Stimulated activated naive CD8-positive, alpha-beta T cell treated with anti-CD3 and anti-CD28 coated beads, Interleukin-15, Interleukin-2, amounts not matched to agents 100 ng/mL and 50 ng/mL, for 24 hours (primary cell): ENCODE measurements at regions not wholly inside any gene's neighbourhood (a gene's known extent, or its start where the extent isn't known, plus 50 kb on each side); places are given as distances from the start of the nearest gene placed in this dataset.
A peak's percentile ranks its signal among the peaks of the same experiment; 100 is the strongest.

Experiments
- H3K27ac Mint-ChIP-seq: one replicate; pipeline ENCODE4 v1.8.0; 2021; ENCODE audit warnings: mild to moderate bottlenecking, mixed read lengths
- H3K27me3 Mint-ChIP-seq: one replicate; pipeline ENCODE4 v1.8.0; 2021; ENCODE audit warnings: mixed read lengths
- H3K36me3 Mint-ChIP-seq: one replicate; pipeline ENCODE4 v1.8.0; 2021; ENCODE audit warnings: low read depth, mixed read lengths
- H3K4me1 Mint-ChIP-seq: one replicate; pipeline ENCODE4 v1.8.0; 2021; ENCODE audit warnings: low read depth, mixed read lengths
- H3K4me3 Mint-ChIP-seq: one replicate; pipeline ENCODE4 v1.8.0; 2021; ENCODE audit warnings: mild to moderate bottlenecking, mixed read lengths
- H3K9me3 Mint-ChIP-seq: one replicate; pipeline ENCODE4 v1.8.0; 2021; ENCODE audit warnings: mixed read lengths

GRCh38 chr5:133839721-133840120 lies 128.7 kb downstream of the C5orf15 start:
- H3K36me3 Mint-ChIP-seq: no peaks in the 10 kb centered on the region
- peaks cover 14% of the 10 kb centered on the region for H3K9me3 Mint-ChIP-seq
- H3K27ac Mint-ChIP-seq: no peak overlapping the region
- no peak overlapping the region for H3K4me3 Mint-ChIP-seq
- H3K27me3 Mint-ChIP-seq: peaks cover 8% of the 10 kb centered on the region
- no peaks in the 10 kb centered on the region for H3K4me1 Mint-ChIP-seq

DNA sequence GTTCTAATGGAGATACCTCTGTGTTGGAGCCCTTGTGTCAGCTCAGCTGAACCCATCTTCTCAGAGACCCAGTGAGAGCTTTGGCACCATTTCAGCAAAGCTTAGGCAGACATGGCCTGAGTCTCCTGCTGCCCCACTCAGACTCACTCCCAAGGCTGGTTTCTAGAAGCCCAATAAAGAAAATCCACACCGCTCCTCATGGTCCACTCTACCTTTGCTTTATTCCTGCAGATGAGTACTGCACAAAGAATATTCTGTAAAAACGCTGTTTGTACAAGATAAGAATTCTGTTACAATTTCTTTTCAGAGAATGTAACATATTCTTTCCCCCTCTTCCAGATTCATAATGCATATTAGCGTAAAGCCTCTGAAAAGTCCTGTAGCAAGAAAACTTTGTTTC lies 129.3 kb downstream of the C5orf15 start:
- H3K4me1 Mint-ChIP-seq: no peaks in the 10 kb centered on the region
- peaks cover 14% of the 10 kb centered on the region for H3K9me3 Mint-ChIP-seq
- H3K27me3 Mint-ChIP-seq: peaks cover 8% of the 10 kb centered on the region
- no peaks in the 10 kb centered on the region for H3K36me3 Mint-ChIP-seq
- H3K4me3 Mint-ChIP-seq: no peak overlapping the region
- no peak overlapping the region for H3K27ac Mint-ChIP-seq

- peaks cover 8% of the 10 kb centered on the region for H3K27me3 Mint-ChIP-seq
- H3K36me3 Mint-ChIP-seq: no peaks in the 10 kb centered on the region
- no peak overlapping the region for H3K4me3 Mint-ChIP-seq
- no peaks in the 10 kb centered on the region for H3K4me1 Mint-ChIP-seq
- peaks cover 14% of the 10 kb centered on the region for H3K9me3 Mint-ChIP-seq
- no peak overlapping the region for H3K27ac Mint-ChIP-seq
Measured at GRCh38 chr5:133838286-133838685, 130.1 kb downstream of the C5orf15 start.

- H3K36me3 Mint-ChIP-seq: no peaks in the 10 kb centered on the region
- no peak overlapping the region for H3K4me3 Mint-ChIP-seq
- no peak overlapping the region for H3K27ac Mint-ChIP-seq
- peaks cover 9% of the 10 kb centered on the region for H3K9me3 Mint-ChIP-seq
- no peaks in the 10 kb centered on the region for H3K27me3 Mint-ChIP-seq
- H3K4me1 Mint-ChIP-seq: peaks cover 10% of the 10 kb centered on the region
Measured at GRCh38 chr5:133831491-133832224, 136.8 kb downstream of the C5orf15 start.

GRCh38 chr5:133830911-133831310 lies 137.5 kb downstream of the C5orf15 start:
- H3K27ac Mint-ChIP-seq: no peak overlapping the region

DNA sequence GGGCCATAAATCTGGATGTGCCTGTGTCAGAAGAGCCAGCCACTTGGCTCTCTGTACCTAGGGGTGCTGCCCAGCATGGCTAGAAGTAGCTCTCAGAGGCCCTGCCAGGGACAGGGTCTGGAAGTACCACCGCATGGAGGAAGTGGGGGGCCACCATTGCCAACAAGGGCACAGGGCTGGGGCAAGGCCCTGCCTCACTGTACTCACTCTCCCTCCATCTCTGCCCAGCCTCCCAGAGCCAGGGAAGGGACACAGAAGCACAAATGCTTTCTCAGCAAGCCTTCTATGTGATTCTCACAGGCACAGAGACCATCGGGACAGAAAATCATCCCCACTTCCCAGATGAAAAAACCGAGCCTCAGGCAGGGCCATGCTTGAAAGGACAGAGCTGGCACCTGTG lies 138.1 kb downstream of the C5orf15 start:
- Mint-ChIP-seq H3K27ac (no peak overlapping the region), H3K36me3 (no peaks in the 10 kb centered on the region), H3K4me1 (peaks cover 24% of the 10 kb centered on the region), H3K9me3 (no peaks in the 10 kb centered on the region), H3K4me3 (no peak overlapping the region), H3K27me3 (no peaks in the 10 kb centered on the region)

More at GRCh38 chr5:133830911-133831310, 137.5 kb downstream of the C5orf15 start:
- peaks cover 18% of the 10 kb centered on the region for H3K4me1 Mint-ChIP-seq
- H3K9me3 Mint-ChIP-seq: peaks cover 1% of the 10 kb centered on the region
- H3K27me3 Mint-ChIP-seq: no peaks in the 10 kb centered on the region
- no peaks in the 10 kb centered on the region for H3K36me3 Mint-ChIP-seq
- H3K4me3 Mint-ChIP-seq: no peak overlapping the region

GRCh38 chr5:133829786-133830185 lies 138.6 kb downstream of the C5orf15 start:
- H3K9me3 Mint-ChIP-seq: no peaks in the 10 kb centered on the region
- no peak overlapping the region for H3K27ac Mint-ChIP-seq
- peaks cover 29% of the 10 kb centered on the region for H3K4me1 Mint-ChIP-seq
- no peak overlapping the region for H3K4me3 Mint-ChIP-seq
- no peaks in the 10 kb centered on the region for H3K36me3 Mint-ChIP-seq
- H3K27me3 Mint-ChIP-seq: no peaks in the 10 kb centered on the region

GRCh38 chr5:133828722-133829121 lies 139.7 kb downstream of the C5orf15 start:
- H3K9me3 Mint-ChIP-seq: no peaks in the 10 kb centered on the region
- no peak overlapping the region for H3K4me3 Mint-ChIP-seq
- H3K27me3 Mint-ChIP-seq: no peaks in the 10 kb centered on the region
- H3K36me3 Mint-ChIP-seq: no peaks in the 10 kb centered on the region
- no peak overlapping the region for H3K27ac Mint-ChIP-seq
- peaks cover 40% of the 10 kb centered on the region for H3K4me1 Mint-ChIP-seq

DNA sequence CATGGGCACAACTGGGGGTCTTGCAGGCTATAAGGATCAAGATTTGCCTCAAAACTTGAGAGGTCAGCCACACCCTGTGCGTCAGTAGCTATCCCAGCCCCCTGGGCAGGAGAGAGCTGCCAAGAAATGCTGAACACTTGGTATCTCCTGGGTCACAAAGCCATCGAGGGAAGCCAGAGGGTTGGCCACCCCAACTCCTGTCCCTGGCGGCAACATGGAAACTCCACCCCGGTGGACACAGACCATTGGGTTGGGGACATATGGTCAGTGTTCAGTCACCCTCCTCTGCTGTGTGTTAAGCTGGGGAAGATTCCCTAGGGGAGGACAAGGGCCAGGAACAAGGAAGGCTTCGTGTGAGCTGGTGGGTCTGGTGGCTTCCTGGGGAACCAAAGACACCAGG lies 140.6 kb downstream of the C5orf15 start:
- Mint-ChIP-seq H3K36me3 (no peaks in the 10 kb centered on the region), H3K9me3 (no peaks in the 10 kb centered on the region), H3K4me3 (no peak overlapping the region), H3K27me3 (no peaks in the 10 kb centered on the region), H3K27ac (no peak overlapping the region), H3K4me1 (peaks cover 46% of the 10 kb centered on the region)

GRCh38 chr5:133827011-133827410 lies 141.4 kb downstream of the C5orf15 start:
- Mint-ChIP-seq H3K27ac (no peak overlapping the region), H3K36me3 (no peaks in the 10 kb centered on the region), H3K4me1 (peaks cover 49% of the 10 kb centered on the region)

DNA sequence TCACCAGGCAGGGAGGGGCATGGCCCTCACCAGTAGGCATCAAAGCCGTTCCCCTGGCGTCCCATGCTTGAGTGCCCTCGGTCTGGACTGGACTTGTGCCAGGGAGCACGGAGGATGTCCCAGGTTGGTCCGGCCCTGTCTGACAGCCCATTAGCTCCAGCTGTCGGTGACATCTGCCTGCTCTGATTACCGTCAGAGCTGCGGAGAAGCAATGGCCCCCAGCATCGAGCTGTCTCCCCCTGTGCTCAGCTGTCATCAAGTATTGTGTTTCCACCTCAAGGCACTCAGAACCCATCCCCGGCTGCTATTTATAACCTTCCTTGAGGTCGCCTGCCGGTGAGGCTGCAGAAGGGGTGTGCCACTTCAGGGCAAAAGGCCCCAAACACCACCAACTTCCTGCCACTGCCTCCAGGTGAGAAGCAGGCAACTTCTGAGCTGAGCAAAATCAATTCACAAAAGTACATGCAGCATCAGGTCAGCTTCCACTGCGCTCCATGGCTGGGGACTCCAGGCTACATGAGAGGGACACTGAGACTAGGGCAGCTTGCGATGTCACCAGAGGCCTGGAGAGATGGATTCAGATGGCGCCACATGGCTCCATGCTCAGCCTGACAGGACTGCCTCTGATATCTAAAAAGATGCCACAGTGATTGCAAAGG lies 142.7 kb downstream of the C5orf15 start:
- no peaks in the 10 kb centered on the region for H3K36me3 Mint-ChIP-seq
- no peak overlapping the region for H3K4me3 Mint-ChIP-seq
- H3K27ac Mint-ChIP-seq: no peak overlapping the region
- H3K27me3 Mint-ChIP-seq: no peaks in the 10 kb centered on the region
- H3K4me1 Mint-ChIP-seq: peaks cover 55% of the 10 kb centered on the region
- H3K9me3 Mint-ChIP-seq: no peaks in the 10 kb centered on the region

More at GRCh38 chr5:133827011-133827410, 141.4 kb downstream of the C5orf15 start:
- Mint-ChIP-seq H3K9me3 (no peaks in the 10 kb centered on the region), H3K27me3 (no peaks in the 10 kb centered on the region), H3K4me3 (no peak overlapping the region)

DNA sequence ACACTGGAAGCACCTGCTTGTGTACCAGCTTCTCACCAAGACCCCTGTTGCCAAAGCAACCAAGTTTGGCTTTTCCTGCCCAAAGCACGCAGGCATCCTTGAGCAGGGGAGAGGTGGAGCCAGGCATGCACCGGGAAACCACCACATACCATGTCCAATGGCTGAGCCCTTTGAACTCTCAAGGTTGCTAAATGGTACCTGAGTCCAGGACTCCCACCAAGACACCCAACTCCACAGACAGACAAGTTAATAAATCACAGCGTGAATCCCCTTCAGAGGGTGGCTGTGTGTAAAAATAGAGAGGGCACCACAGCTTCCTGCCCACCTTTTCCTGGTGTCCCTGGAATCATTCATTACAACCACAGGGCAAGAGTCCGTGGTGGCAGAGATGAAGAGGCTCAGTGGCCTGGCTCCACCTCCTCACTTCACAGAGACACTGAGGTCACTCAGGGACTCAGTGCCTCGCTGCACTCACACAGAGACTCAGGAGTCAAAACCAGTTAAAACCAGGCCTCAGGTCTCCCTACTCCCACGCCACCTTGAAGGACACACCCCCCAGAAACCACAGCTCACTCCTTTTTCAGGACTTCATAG lies 143.7 kb downstream of the C5orf15 start:
- Mint-ChIP-seq H3K27ac (peak overlapping the region; percentile 37), H3K4me3 (peak overlapping the region; percentile 5), H3K9me3 (no peaks in the 10 kb centered on the region), H3K4me1 (peaks cover 59% of the 10 kb centered on the region), H3K27me3 (peaks cover 7% of the 10 kb centered on the region), H3K36me3 (no peaks in the 10 kb centered on the region)

GRCh38 chr5:133821889-133822288 lies 146.5 kb downstream of the C5orf15 start:
- Mint-ChIP-seq H3K4me3 (no peak overlapping the region), H3K4me1 (peaks cover 63% of the 10 kb centered on the region), H3K27ac (no peak overlapping the region), H3K27me3 (peaks cover 7% of the 10 kb centered on the region), H3K36me3 (no peaks in the 10 kb centered on the region), H3K9me3 (no peaks in the 10 kb centered on the region)

DNA sequence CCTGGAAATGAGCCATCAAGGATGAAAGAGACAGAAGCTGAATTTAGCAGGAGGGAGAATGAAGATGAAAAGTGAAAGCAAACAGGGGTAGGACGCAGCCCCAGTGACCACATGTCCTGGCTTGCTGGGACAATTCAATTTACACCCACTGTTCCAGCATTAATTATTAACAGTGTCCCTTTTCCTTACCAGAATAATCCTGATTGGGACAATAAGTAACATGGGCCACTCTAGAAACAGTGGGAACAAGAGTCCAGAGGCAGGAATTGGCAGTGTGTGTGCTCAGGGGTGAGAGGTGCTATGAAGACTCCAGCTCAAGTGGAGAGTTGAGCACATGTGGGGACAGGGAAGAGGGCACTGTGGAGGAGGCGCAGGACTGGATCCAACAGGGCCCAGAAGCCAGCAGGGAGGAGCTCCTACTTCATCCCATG lies 147.1 kb downstream of the C5orf15 start:
- H3K27me3 Mint-ChIP-seq: peaks cover 7% of the 10 kb centered on the region
- no peak overlapping the region for H3K4me3 Mint-ChIP-seq
- H3K27ac Mint-ChIP-seq: no peak overlapping the region
- H3K9me3 Mint-ChIP-seq: no peaks in the 10 kb centered on the region
- H3K36me3 Mint-ChIP-seq: no peaks in the 10 kb centered on the region
- peaks cover 58% of the 10 kb centered on the region for H3K4me1 Mint-ChIP-seq

DNA sequence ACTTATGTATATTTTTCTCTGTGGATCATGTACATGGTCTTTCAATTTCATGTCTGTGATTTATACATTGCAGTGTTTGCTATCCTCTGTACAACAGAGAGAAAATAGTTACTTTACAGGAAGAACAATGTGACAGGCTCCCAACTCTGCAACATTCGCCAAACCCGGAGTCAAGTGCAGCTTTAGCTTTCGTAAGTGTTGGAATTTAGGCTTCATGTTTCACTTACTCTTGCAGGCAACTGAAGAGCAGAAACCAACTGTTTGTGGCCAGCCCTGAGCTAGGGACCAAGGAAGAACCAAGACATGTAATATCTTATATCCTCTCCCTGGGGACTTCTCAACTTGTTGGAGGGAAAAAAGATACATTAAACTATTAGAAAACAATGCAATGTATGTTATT lies 147.9 kb downstream of the C5orf15 start:
- Mint-ChIP-seq H3K9me3 (no peaks in the 10 kb centered on the region), H3K27me3 (peaks cover 7% of the 10 kb centered on the region), H3K27ac (no peak overlapping the region), H3K36me3 (no peaks in the 10 kb centered on the region), H3K4me3 (no peak overlapping the region), H3K4me1 (peaks cover 50% of the 10 kb centered on the region)
